Activated T-helper 1 cell treated with anti-CD3 and anti-CD28 coated beads, Interleukin-12 subunit alpha, Interleukin-12 subunit beta, Interleukin-2, Interleukin-4 antibody, amounts not matched to agents 30 ng/mL and 10 ng/mL and 1 ng/mL, durations not matched to agents 14 hours and 24 hours and 36 hours (primary cell): ENCODE measurements at regions not wholly inside any gene's neighbourhood (a gene's known extent, or its start where the extent isn't known, plus 50 kb on each side); places are given as distances from the start of the nearest gene placed in this dataset.

Experiments
- DNase-seq: peaks from one replicate; pipeline ENCODE4 v3.0.0; 2021; ENCODE audit warnings: low spot score
- H3K27ac Mint-ChIP-seq: one replicate; pipeline ENCODE4 v1.8.0; 2021; ENCODE audit warnings: mild to moderate bottlenecking, mixed read lengths
- H3K27me3 Mint-ChIP-seq: one replicate; pipeline ENCODE4 v1.8.0; 2022; ENCODE audit warnings: mild to moderate bottlenecking, moderate library complexity, mixed read lengths; ENCODE audit not compliant: insufficient read depth
- H3K36me3 Mint-ChIP-seq: one replicate; pipeline ENCODE4 v1.8.0; 2021; ENCODE audit warnings: low read depth, mixed read lengths
- H3K4me1 Mint-ChIP-seq: one replicate; pipeline ENCODE4 v1.8.0; 2021; ENCODE audit warnings: low read depth, mixed read lengths
- H3K4me3 Mint-ChIP-seq: one replicate; pipeline ENCODE4 v1.8.0; 2021; ENCODE audit warnings: mild to moderate bottlenecking, moderate library complexity, mixed read lengths
- H3K9me3 Mint-ChIP-seq: one replicate; pipeline ENCODE4 v1.8.0; 2021; ENCODE audit warnings: mixed read lengths
- intact Hi-C: fragments of 100-400 bp; cut with micrococcal nuclease; formaldehyde crosslinking; loops from one replicate; pipeline ENCODE4 v1.15.1; 2024

DNA sequence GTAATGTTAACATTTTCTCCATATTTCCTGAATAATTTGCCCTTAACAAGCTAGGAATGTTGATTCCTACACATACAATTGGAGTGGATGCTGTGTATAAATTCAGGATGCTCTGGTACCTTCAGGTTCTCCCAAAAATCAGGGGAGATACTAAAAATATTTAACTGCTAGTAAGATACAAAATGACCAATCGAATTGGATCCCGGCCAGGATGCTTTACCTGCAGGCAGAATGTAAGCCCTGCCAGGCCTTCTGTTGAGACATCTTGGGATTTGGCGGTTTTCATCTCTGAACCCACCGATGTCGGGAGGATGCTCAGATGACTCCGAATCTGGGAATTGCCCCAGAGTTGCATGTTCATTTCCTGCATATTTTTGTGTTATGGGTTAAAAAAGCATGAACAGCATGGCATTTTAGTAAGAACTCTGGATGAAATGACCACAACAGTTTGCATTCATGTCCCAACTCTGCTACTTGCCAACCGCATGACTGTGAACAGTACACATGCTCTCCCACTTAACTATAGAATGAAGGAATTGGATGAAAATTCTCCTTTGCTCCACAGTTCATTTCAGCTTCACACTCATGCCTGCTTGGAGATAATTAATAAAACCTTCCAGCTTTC, 241.4 kb upstream of the TBL1XR1 start:
- no peaks in the 10 kb centered on the region for H3K4me1 Mint-ChIP-seq

DNA sequence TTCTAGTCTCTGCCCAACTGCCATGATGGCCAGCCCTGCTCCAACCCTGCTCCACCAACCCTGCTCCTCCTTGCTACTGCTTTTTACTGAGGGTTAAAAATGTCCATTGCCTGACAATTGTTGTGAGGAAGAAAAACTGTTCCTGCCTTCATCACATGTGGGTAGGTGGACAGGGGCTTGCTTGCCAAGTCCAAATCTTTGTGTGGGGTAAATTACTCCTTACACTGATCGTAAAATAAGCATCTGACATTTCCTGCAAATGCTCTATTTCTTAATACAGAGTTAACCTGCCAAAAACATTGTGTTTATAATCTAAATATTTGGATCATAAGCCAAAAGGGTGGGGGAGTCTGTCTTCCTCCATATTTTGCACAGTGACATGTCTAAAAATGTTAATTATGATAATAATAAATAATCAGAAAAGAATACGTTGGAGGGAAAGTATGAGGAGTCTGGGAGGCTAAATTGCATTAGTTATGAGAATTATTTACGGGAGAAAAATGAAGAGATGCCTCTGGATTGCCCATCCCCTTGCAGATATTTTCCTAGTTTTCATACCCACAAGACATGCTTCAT, 242.5 kb upstream of the TBL1XR1 start:
- Mint-ChIP-seq H3K27ac (no peak overlapping the region), H3K36me3 (no peaks in the 10 kb centered on the region), H3K4me1 (no peaks in the 10 kb centered on the region), H3K27me3 (peaks cover 6% of the 10 kb centered on the region), H3K4me3 (no peak overlapping the region), H3K9me3 (no peaks in the 10 kb centered on the region)
- intact Hi-C loops = no loop called here
- DNase-seq = no peak

More for the DNA sequence above, 241.4 kb upstream of the TBL1XR1 start:
- Mint-ChIP-seq H3K9me3 (no peaks in the 10 kb centered on the region), H3K36me3 (no peaks in the 10 kb centered on the region), H3K27ac (no peak overlapping the region), H3K4me3 (no peak overlapping the region), H3K27me3 (peaks cover 6% of the 10 kb centered on the region)
- intact Hi-C loops = no loop called here
- no peak for DNase-seq

DNA sequence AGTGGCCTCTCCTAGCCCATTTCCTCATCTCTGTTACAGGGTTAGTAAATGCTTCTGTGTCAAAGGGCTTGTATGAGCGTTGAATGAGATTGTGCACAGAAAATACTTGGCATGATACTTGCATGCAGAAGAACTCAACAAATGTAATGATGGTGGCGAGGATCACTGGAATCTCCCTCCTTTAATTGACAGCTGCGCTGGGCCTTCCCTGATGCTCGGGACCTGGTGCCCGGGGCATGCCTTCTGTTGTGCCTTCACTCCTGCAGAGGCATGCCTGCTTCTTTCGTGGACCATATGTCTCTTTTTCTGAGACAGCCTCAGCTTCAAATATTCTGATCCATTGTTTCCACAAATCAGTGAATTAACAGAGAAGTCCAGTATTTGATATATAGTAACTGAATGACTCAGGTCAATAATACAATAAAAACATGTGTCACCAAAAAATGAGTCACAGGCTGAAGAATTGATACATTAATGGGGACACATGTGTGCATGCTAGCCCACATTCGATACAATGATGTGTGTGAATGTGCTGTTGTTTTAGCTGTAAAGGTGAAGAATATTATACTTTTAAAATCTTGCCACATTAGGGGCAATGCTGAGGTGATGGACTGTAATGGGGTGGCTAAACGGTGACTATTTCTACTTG, 243.3 kb upstream of the TBL1XR1 start:
- H3K9me3 Mint-ChIP-seq = no peaks in the 10 kb centered on the region
- H3K4me3 Mint-ChIP-seq = no peak overlapping the region
- H3K36me3 Mint-ChIP-seq = no peaks in the 10 kb centered on the region
- H3K4me1 Mint-ChIP-seq = no peaks in the 10 kb centered on the region
- H3K27me3 Mint-ChIP-seq = peaks cover 6% of the 10 kb centered on the region
- H3K27ac Mint-ChIP-seq = no peak overlapping the region
- intact Hi-C loops = no loop called here
- DNase-seq = no peak

DNA sequence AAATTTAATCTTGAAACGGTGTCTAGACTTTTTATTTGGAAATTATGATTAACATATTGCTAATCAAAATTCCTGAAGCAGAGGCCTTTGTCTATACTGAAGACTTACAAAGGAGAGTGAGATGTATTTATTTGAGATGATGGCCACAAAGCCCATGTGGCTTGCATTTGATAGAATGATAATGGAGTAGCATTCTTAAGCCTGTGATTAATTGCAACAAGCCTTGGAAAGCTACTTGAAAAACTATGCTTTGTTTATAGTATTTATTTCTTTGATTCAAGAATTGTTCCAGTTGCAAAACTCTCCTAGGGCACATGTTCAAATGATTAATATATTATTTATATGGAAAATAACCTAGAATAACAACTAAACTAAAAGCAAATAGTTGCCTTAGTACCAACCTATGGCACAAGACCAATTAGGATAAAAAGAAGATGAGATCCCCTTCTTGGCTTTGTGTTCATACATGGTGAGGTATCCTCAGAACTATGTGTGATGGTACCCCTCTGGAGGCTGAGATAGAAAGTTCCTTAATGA, 244.1 kb upstream of the TBL1XR1 start:
- no peak overlapping the region for H3K4me3 Mint-ChIP-seq
- no peaks in the 10 kb centered on the region for H3K9me3 Mint-ChIP-seq
- DNase-seq = no peak
- no peak overlapping the region for H3K27ac Mint-ChIP-seq
- no peaks in the 10 kb centered on the region for H3K4me1 Mint-ChIP-seq
- no peaks in the 10 kb centered on the region for H3K36me3 Mint-ChIP-seq
- H3K27me3 Mint-ChIP-seq = peaks cover 4% of the 10 kb centered on the region
- intact Hi-C loops = no loop called here

DNA sequence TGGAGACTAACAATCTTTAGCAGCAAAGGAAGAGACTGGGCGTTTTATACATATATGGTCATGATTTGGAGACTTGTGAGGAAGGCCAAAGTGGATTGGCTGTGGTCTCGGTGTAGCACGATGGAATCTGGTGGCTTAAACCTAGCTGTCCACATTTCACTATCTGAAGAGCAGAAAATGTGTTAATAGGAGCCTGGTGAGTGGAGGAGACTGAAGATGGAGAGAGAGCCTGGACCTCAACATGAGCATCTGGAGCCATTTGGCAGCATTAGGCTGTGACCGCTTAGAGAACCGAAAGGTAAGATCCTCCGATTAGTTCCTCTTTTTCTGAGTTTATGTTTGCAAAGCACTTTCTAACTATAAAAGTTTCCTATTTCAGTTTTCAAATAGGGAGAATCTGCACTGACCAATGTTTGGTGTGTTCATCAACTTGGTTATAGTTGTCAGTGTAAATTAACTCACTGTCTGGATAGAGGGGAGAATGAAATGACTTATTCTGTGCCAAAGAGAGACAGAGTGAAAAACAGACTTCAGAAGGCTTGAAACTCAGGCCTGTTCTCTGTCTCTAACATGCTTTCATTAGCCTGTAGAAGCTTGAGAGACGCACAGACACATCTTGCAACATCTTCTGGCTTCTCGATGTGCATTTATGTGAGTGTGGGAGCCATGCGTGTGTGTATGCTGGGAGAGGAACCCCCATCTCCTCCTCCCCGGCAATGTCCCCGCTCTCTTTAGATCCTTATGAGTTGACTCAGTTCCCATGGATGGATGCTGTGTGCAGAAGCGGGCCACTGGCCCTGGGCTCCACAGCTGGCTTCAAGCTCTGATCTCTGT, 244.7 kb upstream of the TBL1XR1 start:
- intact Hi-C loops = no loop called here
- H3K27me3 Mint-ChIP-seq = peaks cover 2% of the 10 kb centered on the region
- H3K36me3 Mint-ChIP-seq = no peaks in the 10 kb centered on the region
- no peaks in the 10 kb centered on the region for H3K9me3 Mint-ChIP-seq
- DNase-seq = no peak
- no peak overlapping the region for H3K4me3 Mint-ChIP-seq
- no peak overlapping the region for H3K27ac Mint-ChIP-seq
- H3K4me1 Mint-ChIP-seq = no peaks in the 10 kb centered on the region

DNA sequence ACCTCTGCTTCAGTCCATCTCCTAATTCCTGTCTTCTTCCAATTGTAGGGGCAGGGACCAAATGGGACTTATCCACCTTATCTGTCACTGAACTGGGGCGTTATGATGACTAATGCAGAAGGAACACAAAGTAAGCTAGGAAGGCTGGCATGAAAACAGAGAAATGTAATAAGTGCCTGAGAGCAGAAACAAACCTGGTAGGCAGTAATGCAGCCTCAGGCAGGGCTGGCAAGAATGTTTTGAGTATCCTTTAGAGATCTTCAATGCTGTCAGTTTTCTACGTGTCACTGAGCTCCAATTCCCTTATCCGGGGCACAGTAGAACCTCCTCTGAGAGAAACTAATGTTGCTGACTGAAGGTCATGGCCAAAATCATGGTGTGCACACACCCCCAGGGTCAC, 246.2 kb upstream of the TBL1XR1 start:
- no peaks in the 10 kb centered on the region for H3K27me3 Mint-ChIP-seq
- no peaks in the 10 kb centered on the region for H3K9me3 Mint-ChIP-seq
- no peak overlapping the region for H3K4me3 Mint-ChIP-seq
- H3K4me1 Mint-ChIP-seq = no peaks in the 10 kb centered on the region
- no peak for DNase-seq
- intact Hi-C loops = no loop called here
- H3K36me3 Mint-ChIP-seq = no peaks in the 10 kb centered on the region
- no peak overlapping the region for H3K27ac Mint-ChIP-seq

DNA sequence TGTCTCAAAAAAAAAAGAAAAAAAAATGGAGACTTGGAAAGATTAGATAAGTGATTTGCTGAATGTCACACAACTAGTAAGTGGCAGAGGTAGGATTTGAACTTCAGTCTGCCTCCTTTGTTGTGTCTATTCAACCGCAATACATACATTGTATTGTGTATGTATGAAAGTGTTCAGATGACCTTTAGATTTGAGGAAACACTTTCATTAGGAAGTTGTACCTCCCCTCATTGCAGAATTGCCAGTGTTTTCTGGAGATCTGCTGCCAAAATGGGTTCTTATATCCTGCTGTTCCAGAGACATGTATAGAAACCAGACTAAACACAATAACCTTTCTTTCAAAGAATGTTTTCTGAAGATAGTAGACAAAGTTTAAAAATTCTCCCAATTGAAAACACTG, 247.4 kb upstream of the TBL1XR1 start:
- Mint-ChIP-seq H3K4me1 (peaks cover 9% of the 10 kb centered on the region), H3K9me3 (no peaks in the 10 kb centered on the region), H3K36me3 (no peaks in the 10 kb centered on the region), H3K27me3 (no peaks in the 10 kb centered on the region), H3K4me3 (no peak overlapping the region), H3K27ac (no peak overlapping the region)
- no peak for DNase-seq
- intact Hi-C loops = no loop called here

DNA sequence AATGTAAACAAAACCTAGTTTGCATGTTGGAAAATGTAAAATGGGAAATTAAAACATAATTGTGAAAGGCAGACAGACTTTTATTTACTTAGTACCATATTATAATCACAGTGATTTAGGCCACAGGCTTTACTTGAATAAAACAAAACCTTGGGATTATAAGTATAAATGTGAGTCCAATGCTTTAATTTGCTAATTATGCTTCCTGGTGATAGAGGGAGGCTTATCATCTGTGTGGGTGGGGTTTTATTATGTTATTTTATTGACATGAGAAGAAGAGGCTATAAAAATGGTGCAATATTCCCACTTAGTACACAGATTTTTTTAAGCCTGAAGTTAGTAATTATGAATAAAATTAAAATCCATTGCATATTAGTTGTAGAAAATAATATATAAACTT, 248.3 kb upstream of the TBL1XR1 start:
- intact Hi-C loops = no loop called here
- no peaks in the 10 kb centered on the region for H3K36me3 Mint-ChIP-seq
- no peak overlapping the region for H3K27ac Mint-ChIP-seq
- peaks cover 9% of the 10 kb centered on the region for H3K4me1 Mint-ChIP-seq
- no peak for DNase-seq
- H3K9me3 Mint-ChIP-seq = no peaks in the 10 kb centered on the region
- H3K27me3 Mint-ChIP-seq = no peaks in the 10 kb centered on the region
- no peak overlapping the region for H3K4me3 Mint-ChIP-seq

DNA sequence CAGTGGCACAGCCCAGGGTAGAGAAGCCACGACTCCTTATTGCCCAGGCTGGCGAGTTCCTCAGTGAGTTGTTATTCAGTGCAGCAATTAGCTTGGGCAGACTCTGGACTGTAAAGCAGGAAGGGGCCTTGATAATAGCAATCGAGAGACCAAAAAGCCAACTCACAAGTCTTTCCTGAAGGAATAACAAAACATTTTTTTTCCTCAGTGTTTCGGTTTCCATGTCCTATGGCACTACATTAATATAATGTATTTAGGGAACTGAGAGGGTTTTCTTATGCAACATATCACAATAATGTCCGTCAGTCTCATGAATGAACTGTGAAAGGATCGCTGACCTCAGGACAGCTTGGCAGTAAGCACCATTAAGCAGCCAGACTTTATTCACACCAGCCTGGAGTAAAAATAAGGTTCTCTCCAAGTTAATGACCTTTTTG, 248.9 kb upstream of the TBL1XR1 start:
- no peaks in the 10 kb centered on the region for H3K9me3 Mint-ChIP-seq

DNA sequence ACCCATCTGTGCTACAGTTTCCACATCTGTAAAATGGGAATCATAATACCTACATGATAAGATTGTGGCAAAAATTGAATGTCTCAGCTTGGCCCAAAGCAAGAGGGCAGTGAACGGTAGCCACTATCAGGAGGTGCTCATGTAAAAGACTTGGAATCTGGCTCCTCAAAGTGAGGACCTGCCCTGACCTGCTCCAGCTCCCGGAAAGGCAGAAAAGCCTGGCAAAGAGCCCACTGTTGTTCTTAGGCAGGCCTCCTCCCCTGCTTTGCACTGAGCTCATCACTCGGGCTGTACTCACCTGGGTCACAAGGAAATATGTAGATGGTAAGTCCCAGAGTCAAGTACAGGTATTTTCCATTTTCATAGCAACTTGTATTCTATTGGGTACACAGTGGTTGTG, 250.7 kb upstream of the TBL1XR1 start:
- Mint-ChIP-seq H3K9me3 (no peaks in the 10 kb centered on the region), H3K4me3 (no peak overlapping the region)
- intact Hi-C loops = no loop called here

More for the DNA sequence above, 248.9 kb upstream of the TBL1XR1 start:
- intact Hi-C loops = no loop called here
- Mint-ChIP-seq H3K4me3 (no peak overlapping the region), H3K36me3 (no peaks in the 10 kb centered on the region), H3K27me3 (no peaks in the 10 kb centered on the region), H3K4me1 (peaks cover 9% of the 10 kb centered on the region), H3K27ac (no peak overlapping the region)
- DNase-seq = no peak

DNA sequence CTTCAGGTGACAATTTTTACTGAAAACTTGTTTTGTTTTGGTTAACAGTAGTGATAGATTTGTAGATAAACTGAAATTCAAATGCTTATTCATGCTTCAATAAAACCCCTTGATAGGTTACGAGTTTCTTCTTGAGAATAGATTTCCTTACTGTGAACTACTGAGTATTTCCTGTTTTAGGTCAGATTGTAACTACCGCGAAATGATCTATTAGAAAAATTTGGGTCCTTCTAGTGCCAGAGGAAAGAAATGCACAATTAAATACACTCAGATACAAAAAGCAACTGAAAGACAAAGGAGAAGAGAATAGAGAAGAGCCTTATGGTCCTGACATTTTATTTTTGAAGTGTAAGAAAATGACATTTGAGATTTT, 251.7 kb upstream of the TBL1XR1 start:
- no peak overlapping the region for H3K4me3 Mint-ChIP-seq
- H3K4me1 Mint-ChIP-seq = peaks cover 9% of the 10 kb centered on the region
- no peak overlapping the region for H3K27ac Mint-ChIP-seq
- intact Hi-C loops = no loop called here
- H3K9me3 Mint-ChIP-seq = no peaks in the 10 kb centered on the region
- H3K36me3 Mint-ChIP-seq = no peaks in the 10 kb centered on the region
- H3K27me3 Mint-ChIP-seq = no peaks in the 10 kb centered on the region
- no peak for DNase-seq

More for the DNA sequence above, 250.7 kb upstream of the TBL1XR1 start:
- H3K4me1 Mint-ChIP-seq = peaks cover 9% of the 10 kb centered on the region
- no peaks in the 10 kb centered on the region for H3K27me3 Mint-ChIP-seq
- H3K36me3 Mint-ChIP-seq = no peaks in the 10 kb centered on the region
- no peak for DNase-seq
- H3K27ac Mint-ChIP-seq = no peak overlapping the region

DNA sequence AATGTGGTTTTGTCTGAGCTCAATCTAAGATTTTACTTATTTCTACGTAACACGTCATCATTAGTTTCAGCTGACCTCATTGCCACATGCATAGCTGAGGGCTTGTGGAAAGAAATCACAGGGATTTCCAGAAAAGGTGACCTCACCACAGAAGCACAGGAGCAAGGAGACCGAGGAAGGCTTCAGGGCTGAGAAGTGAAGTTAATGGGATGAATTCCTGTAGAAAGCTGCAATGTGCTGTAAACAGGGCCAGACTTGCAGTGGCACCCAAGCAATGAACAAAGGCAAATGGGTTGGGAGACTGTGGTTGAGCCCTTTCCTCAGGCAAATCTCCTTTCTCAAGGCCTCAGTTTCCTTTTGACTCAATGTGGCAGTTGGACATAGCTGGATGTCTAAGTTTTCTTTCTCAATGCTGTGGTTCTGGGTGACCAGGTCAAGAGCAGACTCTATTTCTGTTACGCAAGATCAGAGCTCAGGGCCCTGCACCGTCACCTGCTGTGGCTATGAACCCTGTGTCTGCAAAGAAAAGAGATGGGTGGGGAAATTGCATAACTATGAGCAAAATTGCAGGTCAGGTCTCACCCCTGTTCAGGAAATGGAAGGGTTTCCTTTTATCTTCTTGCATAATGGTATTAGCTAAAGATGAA, 252.2 kb upstream of the TBL1XR1 start:
- Mint-ChIP-seq H3K27me3 (no peaks in the 10 kb centered on the region), H3K4me3 (no peak overlapping the region), H3K4me1 (peaks cover 9% of the 10 kb centered on the region), H3K9me3 (no peaks in the 10 kb centered on the region), H3K36me3 (no peaks in the 10 kb centered on the region), H3K27ac (no peak overlapping the region)
- intact Hi-C loops = no loop called here
- no peak for DNase-seq
